ENCODE measurements at regions not wholly inside any gene's neighbourhood (a gene's known extent, or its start where the extent isn't known, plus 50 kb on each side); places are given as distances from the start of the nearest gene placed in this dataset.

DNA sequence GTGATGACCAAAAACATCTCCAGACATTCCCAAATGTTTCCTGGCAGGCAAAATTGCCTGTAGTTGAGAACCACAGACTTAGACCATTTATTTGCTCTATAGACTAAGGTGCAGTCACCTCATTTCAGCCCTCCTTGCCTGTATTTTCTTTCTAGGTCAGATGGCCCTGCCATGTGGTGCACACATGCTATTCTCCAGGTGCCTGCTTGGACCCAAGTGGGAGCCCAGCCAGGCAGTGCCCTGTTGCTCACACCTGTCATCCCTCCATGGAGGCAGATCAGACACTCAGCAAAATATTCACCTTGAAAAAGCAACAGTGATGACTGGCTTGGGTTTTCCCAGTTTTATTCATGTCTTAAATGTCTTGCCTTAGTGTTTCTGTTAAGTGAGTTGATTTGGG lies 311.4 kb downstream of the TFAP2C start:
- DNase-seq (ENCODE audit: low read depth, low spot score) (no peak), ATAC-seq (no peak)
- Histone ChIP-seq H3K36me3 (ENCODE audit: control insufficient read depth, insufficient read depth, low read length) (no peaks in the 10 kb centered on the region), H3K27me3 (ENCODE audit: control insufficient read depth, insufficient read depth, low read length) (no peaks in the 10 kb centered on the region), H3K27ac (ENCODE audit: low read length) (no peak overlapping the region), H3K9me3 (ENCODE audit: control insufficient read depth, insufficient read depth, low read depth, low read length) (no peaks in the 10 kb centered on the region), H3K4me3 (ENCODE audit: low read depth in 2 of 2, low read length in 2 of 2) (no peak overlapping the region), H3K4me1 (ENCODE audit: control insufficient read depth, insufficient read depth, low read length) (no peaks in the 10 kb centered on the region)
- in situ Hi-C loops (cut with HindIII; ENCODE audit: low pct_unique_long_range_greater_than_20kb, low sequenced_read_pairs): no loop called here
- no peak for TF ChIP-seq POLR2AphosphoS5 (IDR thresholded peaks at IDR 0.05; ENCODE audit: low read depth, low read length)
- TF ChIP-seq, protein P1, sequence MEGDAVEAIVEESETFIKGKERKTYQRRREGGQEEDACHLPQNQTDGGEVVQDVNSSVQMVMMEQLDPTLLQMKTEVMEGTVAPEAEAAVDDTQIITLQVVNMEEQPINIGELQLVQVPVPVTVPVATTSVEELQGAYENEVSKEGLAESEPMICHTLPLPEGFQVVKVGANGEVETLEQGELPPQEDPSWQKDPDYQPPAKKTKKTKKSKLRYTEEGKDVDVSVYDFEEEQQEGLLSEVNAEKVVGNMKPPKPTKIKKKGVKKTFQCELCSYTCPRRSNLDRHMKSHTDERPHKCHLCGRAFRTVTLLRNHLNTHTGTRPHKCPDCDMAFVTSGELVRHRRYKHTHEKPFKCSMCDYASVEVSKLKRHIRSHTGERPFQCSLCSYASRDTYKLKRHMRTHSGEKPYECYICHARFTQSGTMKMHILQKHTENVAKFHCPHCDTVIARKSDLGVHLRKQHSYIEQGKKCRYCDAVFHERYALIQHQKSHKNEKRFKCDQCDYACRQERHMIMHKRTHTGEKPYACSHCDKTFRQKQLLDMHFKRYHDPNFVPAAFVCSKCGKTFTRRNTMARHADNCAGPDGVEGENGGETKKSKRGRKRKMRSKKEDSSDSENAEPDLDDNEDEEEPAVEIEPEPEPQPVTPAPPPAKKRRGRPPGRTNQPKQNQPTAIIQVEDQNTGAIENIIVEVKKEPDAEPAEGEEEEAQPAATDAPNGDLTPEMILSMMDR (IDR thresholded peaks at IDR 0.05): no peak
- no peak for TF ChIP-seq SIN3A (IDR thresholded peaks at IDR 0.05; ENCODE audit: borderline replicate concordance, insufficient read depth, low read depth, low read length)
- TF ChIP-seq TCF7L2 (IDR thresholded peaks at IDR 0.05; ENCODE audit: low read depth, low read length): no peak
- TF ChIP-seq, protein P2, sequence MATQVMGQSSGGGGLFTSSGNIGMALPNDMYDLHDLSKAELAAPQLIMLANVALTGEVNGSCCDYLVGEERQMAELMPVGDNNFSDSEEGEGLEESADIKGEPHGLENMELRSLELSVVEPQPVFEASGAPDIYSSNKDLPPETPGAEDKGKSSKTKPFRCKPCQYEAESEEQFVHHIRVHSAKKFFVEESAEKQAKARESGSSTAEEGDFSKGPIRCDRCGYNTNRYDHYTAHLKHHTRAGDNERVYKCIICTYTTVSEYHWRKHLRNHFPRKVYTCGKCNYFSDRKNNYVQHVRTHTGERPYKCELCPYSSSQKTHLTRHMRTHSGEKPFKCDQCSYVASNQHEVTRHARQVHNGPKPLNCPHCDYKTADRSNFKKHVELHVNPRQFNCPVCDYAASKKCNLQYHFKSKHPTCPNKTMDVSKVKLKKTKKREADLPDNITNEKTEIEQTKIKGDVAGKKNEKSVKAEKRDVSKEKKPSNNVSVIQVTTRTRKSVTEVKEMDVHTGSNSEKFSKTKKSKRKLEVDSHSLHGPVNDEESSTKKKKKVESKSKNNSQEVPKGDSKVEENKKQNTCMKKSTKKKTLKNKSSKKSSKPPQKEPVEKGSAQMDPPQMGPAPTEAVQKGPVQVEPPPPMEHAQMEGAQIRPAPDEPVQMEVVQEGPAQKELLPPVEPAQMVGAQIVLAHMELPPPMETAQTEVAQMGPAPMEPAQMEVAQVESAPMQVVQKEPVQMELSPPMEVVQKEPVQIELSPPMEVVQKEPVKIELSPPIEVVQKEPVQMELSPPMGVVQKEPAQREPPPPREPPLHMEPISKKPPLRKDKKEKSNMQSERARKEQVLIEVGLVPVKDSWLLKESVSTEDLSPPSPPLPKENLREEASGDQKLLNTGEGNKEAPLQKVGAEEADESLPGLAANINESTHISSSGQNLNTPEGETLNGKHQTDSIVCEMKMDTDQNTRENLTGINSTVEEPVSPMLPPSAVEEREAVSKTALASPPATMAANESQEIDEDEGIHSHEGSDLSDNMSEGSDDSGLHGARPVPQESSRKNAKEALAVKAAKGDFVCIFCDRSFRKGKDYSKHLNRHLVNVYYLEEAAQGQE (IDR thresholded peaks at IDR 0.05; ENCODE audit: insufficient read depth in 1 of 2, low read depth in 2 of 2, low read length in 1 of 2): no peak
- no TSS peak for BruUV-seq (replicated peaks)
- POLR2A ChIA-PET: no interaction called here
- CTCF ChIA-PET: no interaction called here
- intact Hi-C loops (cut with micrococcal nuclease; ENCODE audit: unreplicated experiment): no loop called here

DNA sequence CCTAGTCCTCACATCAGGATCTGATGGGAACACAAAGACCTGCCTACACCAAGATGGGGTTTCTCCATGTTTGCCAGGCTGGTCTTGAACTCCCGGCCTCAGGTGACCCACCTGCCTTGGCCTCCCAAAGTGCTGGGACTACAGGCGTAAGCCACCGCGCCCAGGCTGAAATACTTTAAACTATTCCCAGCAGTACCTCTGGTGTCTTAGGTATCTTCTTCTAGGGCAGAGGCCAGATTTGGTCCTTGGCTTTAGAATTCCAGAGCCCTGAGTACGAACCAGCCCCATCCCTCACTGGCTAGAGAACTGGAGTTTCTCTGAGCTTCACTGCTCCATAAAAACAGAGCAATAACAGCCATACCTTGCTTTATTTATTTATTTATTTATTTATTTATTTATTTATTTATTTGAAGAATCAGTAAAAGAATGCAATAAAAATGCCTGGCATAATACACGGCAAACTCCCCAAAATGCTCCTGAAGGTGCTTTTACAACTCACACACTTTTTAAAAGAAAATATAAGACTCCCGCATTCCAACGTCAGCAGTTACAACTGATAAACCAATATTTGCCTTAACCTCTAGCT lies 312.1 kb downstream of the TFAP2C start:
- no peak overlapping the region for H3K27ac ChIP-seq (ENCODE audit: low read length)
- in situ Hi-C loops (cut with HindIII; ENCODE audit: low pct_unique_long_range_greater_than_20kb, low sequenced_read_pairs): no loop called here
- POLR2A ChIA-PET: no interaction called here
- no peak for TF ChIP-seq SIN3A (IDR thresholded peaks at IDR 0.05; ENCODE audit: borderline replicate concordance, insufficient read depth, low read depth, low read length)
- TF ChIP-seq POLR2AphosphoS5 (IDR thresholded peaks at IDR 0.05; ENCODE audit: low read depth, low read length): no peak
- TF ChIP-seq, protein P1 (IDR thresholded peaks at IDR 0.05): no peak
- TF ChIP-seq, protein P2 (IDR thresholded peaks at IDR 0.05; ENCODE audit: insufficient read depth in 1 of 2, low read depth in 2 of 2, low read length in 1 of 2): no peak
- TF ChIP-seq TCF7L2 (IDR thresholded peaks at IDR 0.05; ENCODE audit: low read depth, low read length): no peak
- intact Hi-C loops (cut with micrococcal nuclease; ENCODE audit: unreplicated experiment): no loop called here
- CTCF ChIA-PET: no interaction called here
- ATAC-seq: no peak
- no peaks in the 10 kb centered on the region for H3K4me1 ChIP-seq (ENCODE audit: control insufficient read depth, insufficient read depth, low read length)
- DNase-seq (ENCODE audit: low read depth, low spot score): no peak
- no peak overlapping the region for H3K4me3 ChIP-seq (ENCODE audit: low read depth in 2 of 2, low read length in 2 of 2)
- H3K36me3 ChIP-seq (ENCODE audit: control insufficient read depth, insufficient read depth, low read length): no peaks in the 10 kb centered on the region
- no peaks in the 10 kb centered on the region for H3K9me3 ChIP-seq (ENCODE audit: control insufficient read depth, insufficient read depth, low read depth, low read length)
- no TSS peak for BruUV-seq (replicated peaks)
- no peaks in the 10 kb centered on the region for H3K27me3 ChIP-seq (ENCODE audit: control insufficient read depth, insufficient read depth, low read length)
